AG04450 (cell line): ENCODE measurements at regions not wholly inside any gene's neighbourhood (a gene's known extent, or its start where the extent isn't known, plus 50 kb on each side); places are given as distances from the start of the nearest gene placed in this dataset.
"Not testable (repeated sequence)": the region's sequence is repeated elsewhere in the genome, so short reads cannot be mapped to it uniquely, and the experiment has no call there.

Experiments
- CTCF ChIA-PET: fragments of 300-600, 350-600 bp; formaldehyde crosslinking; extraction: SDS; loops from one replicate; lab custom pipeline; 2022; ENCODE audit warnings: antibody characterized with exemption, inconsistent platforms; lab: Charles Lee
- POLR2A ChIA-PET: fragments of 350-600 bp; formaldehyde crosslinking; extraction: SDS; loops from one replicate; lab custom pipeline; 2021; ENCODE audit warnings: antibody characterized with exemption, inconsistent platforms; lab: Yijun Ruan, JAX
- DNase-seq: peaks from one replicate; pipeline ENCODE4 v3.0.0-alpha.2; 2011; ENCODE audit warnings: low read depth, low spot score
- H3K27ac ChIP-seq: one replicate; pipeline ENCODE4 v1.5.1; 2012; ENCODE audit warnings: low read depth, low read length, control low read depth
- H3K27me3 ChIP-seq: one replicate; pipeline ENCODE4 v1.6.0; 2012; ENCODE audit warnings: low read length; ENCODE audit not compliant: control insufficient read depth, insufficient read depth
- H3K4me3 ChIP-seq: 2 replicates; pipeline ENCODE4 v1.5.1; 2011; ENCODE audit warnings: mild to moderate bottlenecking, low read depth, low read length, control low read depth
- H3K9me3 ChIP-seq: 2 replicates; pipeline ENCODE4 v1.5.1; 2012; ENCODE audit warnings: low read length; ENCODE audit not compliant: control insufficient read depth, insufficient read depth
- TF ChIP-seq, protein P1 (sequence below): IDR thresholded peaks from 2 replicates; pipeline ENCODE4 v1.5.1; 2011; ENCODE audit warnings: low read depth, low read length, control low read depth, inconsistent platforms

DNA sequence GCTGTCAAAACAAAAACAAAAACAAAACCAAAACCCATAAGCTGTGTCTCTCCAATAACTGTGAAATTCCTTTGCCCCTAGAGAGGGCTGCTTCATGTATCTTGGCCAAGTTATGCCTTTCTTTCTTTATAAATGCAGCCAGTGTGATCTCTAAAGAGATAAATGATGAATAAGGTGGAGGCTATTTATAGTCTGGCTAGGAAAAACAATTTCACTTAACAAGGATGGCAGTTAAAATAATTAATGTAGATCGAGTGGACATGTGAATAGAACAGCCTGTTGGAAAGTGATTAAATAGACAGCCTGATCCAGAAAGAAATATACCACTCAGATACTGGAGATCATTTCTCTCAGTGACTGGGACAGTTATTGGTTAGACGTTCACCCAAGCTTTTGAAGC is 1666.9 kb upstream of the CELF4 start:
- no peak for DNase-seq

DNA sequence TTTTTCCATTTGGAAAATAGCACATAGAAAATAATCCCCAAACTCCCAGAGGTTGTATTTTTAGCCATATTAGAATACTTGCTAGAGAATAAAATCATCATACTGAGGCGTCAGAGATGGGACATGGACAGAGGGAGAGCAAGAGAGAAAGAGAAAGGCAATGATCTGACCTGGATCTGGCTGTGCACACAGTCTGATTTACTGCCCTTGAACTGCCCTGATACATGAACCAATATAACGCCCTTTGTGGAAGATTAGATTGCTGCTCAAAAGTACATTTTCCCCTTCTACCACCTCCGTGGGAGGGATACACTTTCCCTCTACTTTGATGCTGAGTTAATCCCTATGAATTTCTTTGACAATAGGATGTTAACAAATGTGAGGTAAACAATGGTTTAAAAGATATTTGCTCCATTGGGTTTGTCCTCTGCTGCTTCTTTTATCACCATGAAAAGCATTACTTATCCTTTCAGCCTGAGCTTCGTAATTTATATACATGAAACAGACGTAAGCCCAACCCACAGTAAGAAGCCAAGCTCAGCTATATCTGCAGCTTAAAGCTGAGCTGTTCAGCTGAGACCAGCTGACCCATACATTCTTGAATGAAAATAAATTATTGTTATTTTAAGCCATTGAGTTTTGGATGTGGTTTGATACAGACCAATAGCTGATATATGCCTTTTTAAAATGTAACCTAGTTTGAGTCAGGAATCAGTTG is 1664.6 kb upstream of the CELF4 start:
- DNase-seq: no peak
- Histone ChIP-seq H3K27ac (no peak overlapping the region), H3K27me3 (no peaks in the 10 kb centered on the region), H3K4me3 (no peak overlapping the region), H3K9me3 (peaks cover 3% of the 10 kb centered on the region)
- POLR2A ChIA-PET: no interaction called here
- CTCF ChIA-PET: no interaction called here
- TF ChIP-seq, protein P1, sequence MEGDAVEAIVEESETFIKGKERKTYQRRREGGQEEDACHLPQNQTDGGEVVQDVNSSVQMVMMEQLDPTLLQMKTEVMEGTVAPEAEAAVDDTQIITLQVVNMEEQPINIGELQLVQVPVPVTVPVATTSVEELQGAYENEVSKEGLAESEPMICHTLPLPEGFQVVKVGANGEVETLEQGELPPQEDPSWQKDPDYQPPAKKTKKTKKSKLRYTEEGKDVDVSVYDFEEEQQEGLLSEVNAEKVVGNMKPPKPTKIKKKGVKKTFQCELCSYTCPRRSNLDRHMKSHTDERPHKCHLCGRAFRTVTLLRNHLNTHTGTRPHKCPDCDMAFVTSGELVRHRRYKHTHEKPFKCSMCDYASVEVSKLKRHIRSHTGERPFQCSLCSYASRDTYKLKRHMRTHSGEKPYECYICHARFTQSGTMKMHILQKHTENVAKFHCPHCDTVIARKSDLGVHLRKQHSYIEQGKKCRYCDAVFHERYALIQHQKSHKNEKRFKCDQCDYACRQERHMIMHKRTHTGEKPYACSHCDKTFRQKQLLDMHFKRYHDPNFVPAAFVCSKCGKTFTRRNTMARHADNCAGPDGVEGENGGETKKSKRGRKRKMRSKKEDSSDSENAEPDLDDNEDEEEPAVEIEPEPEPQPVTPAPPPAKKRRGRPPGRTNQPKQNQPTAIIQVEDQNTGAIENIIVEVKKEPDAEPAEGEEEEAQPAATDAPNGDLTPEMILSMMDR: no peak

More for the DNA sequence above, 1666.9 kb upstream of the CELF4 start:
- ChIA-PET CTCF (no interaction called here), POLR2A (no interaction called here)
- H3K27me3 ChIP-seq: no peaks in the 10 kb centered on the region
- peaks cover 11% of the 10 kb centered on the region for H3K9me3 ChIP-seq
- TF ChIP-seq, protein P1: no peak
- no peak overlapping the region for H3K4me3 ChIP-seq
- H3K27ac ChIP-seq: no peak overlapping the region

DNA sequence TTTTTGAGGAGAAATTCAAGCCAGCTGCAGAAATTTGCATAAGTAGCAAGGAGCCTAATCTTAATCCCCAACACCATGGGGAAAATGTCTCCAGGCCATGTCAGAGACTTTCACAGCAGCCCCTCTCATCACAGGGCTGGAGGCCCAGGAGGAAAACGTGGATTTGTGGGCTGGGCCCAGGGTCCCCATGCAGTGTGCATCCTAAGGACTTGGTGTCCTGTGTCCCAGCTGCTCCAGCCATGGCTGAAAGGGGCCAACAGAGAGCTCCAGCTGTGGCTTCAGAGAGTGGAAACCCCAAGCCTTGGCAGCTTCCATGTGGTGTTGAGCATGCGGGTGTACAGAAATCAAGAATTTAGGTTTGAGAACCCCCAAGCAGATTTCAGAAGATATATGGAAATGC is 1662.2 kb upstream of the CELF4 start:
- POLR2A ChIA-PET, DNase-seq, H3K4me3 ChIP-seq, H3K27ac ChIP-seq, H3K27me3 ChIP-seq, H3K9me3 ChIP-seq, CTCF ChIA-PET: not testable (repeated sequence)

DNA sequence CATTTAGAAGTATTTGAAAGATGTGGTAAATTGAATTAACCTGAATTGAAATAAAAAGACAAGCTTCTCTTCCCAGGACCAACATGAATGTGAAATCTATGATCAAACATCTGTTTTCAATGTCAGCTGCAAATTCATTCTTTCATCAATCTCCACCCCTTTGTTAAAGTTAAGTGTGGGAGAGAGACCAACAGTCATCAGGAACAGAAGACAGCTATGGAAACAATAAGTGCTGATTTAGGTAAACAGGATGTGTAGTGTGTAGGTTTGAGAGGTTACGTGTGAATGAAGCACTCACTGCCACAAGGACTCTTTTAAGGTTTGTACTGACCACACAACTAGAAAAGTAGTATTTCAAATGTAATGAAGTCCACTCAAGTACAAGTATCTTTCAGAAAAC is 1659.8 kb upstream of the CELF4 start:
- ChIA-PET POLR2A (no interaction called here), CTCF (no interaction called here)
- TF ChIP-seq, protein P1: no peak
- DNase-seq: no peak
- Histone ChIP-seq H3K4me3 (no peak overlapping the region), H3K9me3 (no peaks in the 10 kb centered on the region), H3K27me3 (no peaks in the 10 kb centered on the region), H3K27ac (no peak overlapping the region)

DNA sequence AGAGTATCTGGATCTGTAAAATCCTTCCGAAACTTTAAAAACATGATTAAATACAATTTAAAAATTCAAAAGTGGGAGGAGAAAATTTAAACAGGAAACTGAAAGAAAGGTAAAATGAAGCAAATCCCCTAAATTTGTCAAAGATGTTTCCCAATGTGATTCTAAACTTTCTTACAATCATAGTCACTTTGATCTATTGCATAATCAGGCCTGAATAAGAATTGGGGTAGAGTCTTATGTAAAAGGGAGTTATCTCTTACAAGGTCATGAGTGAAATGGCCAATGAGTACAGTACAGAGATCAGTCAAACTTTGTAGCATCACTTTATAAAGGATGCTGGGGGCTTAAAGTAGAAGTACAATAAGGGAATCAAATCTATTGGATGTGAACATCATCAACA is 1657.7 kb upstream of the CELF4 start:
- Histone ChIP-seq H3K9me3 (no peaks in the 10 kb centered on the region), H3K4me3 (no peak overlapping the region), H3K27ac (no peak overlapping the region), H3K27me3 (no peaks in the 10 kb centered on the region)
- CTCF ChIA-PET: no interaction called here
- POLR2A ChIA-PET: no interaction called here
- TF ChIP-seq, protein P1: no peak
- no peak for DNase-seq
